GM18519 (cell line): ENCODE measurements at regions not wholly inside any gene's neighbourhood (a gene's known extent, or its start where the extent isn't known, plus 50 kb on each side); places are given as distances from the start of the nearest gene placed in this dataset.
"Not testable (repeated sequence)": the region's sequence is repeated elsewhere in the genome, so short reads cannot be mapped to it uniquely, and the experiment has no call there.

Source experiments
- ATAC-seq: cut with Tn5 transposase; IDR thresholded peaks from one replicate; pipeline ENCODE4 v1.9.1; 2021; ENCODE audit warnings: mild to moderate bottlenecking, moderate library complexity; ENCODE audit not compliant: unreplicated experiment, low FRiP score

DNA sequence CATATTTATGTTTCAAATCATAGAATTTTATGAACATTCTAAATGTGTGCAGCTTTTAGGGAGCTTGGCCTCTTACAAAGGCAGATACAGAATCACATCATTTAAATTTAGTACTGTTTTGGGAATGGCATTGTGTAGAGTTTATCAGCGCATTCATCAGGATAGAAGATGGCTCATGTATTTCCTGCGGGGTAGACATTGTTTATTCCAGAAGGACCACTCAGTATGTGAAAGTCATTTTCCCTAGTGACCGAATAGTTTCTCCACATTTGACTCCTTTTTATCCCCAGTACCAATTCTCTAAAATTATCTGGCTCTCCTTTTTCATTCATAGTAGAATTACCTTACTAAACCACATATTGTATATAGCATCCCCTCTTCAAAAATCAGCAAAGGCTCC is 981.9 kb upstream of the ADGRL4 start:
- ATAC-seq: no peak

DNA sequence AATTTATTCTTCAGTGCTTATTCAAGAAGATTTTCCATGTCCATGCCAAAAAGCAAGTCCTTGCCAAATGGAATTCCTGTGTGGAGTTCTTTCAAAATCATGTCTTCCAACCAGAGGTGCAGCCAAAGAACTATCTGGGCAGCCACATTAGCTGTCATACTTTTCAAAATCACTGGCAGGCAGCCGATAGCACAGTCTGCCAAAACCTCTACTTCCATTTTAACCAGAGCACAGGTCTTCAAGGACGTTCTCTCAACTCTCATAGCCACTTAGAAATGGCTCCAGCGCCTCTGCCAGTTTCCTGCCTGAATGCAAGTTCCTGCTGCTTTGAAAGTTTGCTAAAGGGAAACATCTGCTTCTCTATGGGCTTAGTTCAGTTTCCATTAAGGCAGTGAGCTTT is 975.7 kb upstream of the ADGRL4 start:
- ATAC-seq: no peak

- no peak for ATAC-seq
Observed at GRCh38 chr1:79981481-79981880, 975.0 kb upstream of the ADGRL4 start.

DNA sequence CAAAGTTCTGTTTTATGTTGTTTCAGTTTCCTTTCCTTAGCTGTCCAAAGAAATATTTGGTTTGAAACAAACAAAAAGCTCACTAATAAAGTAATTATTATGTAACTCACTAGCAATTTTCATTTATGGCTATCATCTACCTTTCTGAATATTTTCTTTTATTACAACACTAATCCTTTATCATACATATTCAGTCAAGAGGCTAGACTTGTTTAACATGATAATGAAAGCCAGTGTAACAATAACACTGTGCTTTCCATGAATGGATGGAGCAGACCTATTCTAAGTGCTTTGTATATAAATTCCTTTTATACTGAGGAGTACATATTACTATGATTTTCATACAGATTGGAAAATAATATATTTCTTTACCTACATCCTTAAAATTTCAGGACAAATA is 972.8 kb upstream of the ADGRL4 start:
- no peak for ATAC-seq

GRCh38 chr1:79976287-79976686 is 969.8 kb upstream of the ADGRL4 start:
- ATAC-seq: no peak

- no peak for ATAC-seq
Observed at GRCh38 chr1:79974659-79975058, 968.1 kb upstream of the ADGRL4 start.

GRCh38 chr1:79969886-79970285 is 963.4 kb upstream of the ADGRL4 start:
- ATAC-seq: no peak

DNA sequence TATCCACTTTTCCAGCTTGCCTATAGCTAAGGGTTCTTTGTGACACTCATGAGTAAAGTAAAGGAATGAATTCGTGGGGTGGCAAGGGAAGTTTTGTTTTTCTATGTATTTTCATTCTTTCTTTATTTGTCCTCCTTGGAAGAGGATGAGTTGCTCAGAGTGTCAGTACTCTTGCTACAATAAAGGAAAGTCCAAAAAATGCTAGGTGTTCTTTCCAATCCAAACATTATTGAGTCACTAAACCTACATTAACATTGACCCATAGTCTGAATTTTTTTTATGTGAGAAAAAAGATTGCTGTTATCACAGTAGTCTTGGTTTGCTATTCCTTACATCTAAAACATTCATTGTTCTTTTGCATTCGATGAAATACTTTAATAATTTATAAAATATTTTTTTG is 959.9 kb upstream of the ADGRL4 start:
- ATAC-seq: no peak

DNA sequence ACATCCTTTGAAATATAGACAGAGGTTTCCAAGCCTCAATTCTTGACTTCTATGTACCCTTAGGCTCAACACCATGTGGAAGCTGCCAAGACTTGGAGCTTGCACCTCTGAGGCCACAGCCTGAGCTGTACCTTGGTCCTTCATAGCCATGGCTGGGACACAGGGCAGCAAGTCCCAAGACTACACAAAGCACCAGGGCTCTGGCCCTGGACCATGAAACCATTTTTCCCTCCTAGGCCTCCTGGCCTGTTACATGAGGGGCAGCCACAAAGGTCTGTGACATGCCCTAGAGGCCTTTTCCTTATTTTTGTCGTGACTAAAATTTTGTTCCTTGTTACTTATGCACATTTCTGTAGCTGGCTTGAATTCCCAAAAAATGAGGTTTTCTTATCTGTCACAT is 953.1 kb upstream of the ADGRL4 start:
- ATAC-seq: no peak

DNA sequence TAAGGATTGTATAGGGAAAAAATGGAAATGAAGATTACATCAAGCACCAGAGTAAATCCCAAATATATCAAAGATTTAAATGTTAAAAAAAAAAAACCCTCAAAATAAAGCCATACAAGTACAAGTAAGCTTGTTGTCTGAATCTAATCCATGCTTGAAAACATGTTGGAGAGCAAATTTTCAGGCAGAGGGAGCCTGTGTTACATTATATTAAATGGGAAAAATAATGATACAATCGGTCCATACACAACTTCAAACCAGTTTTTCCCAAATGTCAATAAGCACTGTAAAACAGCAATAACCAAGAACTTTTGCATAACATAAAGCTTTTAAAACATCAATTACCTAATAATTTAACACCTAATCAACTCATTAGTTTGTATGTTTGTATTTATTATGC is 949.4 kb upstream of the ADGRL4 start:
- no peak for ATAC-seq

DNA sequence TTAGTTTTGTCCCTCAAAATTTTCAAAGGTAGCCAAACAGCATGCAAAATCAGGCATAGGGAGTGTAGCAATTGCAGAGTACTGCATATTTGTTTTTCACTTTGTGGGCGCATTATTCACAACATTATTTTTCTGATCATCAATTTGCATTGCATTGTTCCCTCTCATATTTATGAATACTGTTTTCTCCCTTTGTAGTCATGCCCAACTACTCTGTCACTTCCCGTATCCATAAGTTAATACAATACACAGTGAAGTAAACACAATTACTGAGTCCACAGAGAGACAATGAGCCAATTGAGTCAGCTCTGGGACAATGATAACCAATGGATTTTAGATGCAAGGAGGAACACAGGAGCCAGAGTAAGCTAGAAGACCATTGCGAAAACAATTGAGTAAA is 944.0 kb upstream of the ADGRL4 start:
- no peak for ATAC-seq

- ATAC-seq: no peak
Observed at GRCh38 chr1:79945391-79945790, 938.9 kb upstream of the ADGRL4 start.

DNA sequence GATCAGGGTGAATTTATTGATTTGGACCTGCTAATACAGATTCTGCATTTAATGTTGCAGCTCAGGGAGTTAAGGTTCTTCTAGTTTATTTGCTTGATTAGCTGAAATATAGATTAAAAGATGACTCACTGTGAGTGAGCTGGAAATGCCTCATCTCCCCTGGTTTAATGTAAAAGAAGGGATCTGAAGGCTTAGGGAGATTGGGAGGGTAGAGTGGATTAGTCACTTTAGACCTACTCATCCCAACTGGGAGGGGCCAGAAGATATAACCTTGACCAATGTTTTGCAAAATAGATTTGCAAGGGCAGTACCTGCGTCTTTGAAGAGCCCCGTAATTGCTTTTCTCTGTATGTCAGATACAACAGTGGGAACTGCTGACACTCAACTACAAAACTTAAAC is 922.8 kb upstream of the ADGRL4 start:
- no peak for ATAC-seq

DNA sequence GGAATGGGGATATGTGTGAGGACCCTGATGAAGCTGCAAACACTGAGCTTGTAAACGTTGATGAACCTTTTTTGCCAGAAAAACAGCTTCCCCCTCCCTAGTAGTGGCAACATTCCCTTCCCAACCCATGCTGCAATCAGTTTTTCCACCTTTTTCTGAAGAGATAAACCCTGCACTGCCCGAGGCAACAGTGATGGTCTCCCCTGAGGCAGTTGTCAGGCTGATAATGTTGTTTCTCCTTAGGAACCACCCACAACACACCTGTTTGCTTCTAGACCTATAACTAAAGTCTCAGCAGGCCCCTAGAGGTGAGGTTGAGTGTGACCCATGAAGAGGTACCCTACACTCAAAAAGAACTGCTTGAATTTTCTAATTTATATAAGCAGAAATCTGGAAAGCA is 922.4 kb upstream of the ADGRL4 start:
- ATAC-seq: no peak

DNA sequence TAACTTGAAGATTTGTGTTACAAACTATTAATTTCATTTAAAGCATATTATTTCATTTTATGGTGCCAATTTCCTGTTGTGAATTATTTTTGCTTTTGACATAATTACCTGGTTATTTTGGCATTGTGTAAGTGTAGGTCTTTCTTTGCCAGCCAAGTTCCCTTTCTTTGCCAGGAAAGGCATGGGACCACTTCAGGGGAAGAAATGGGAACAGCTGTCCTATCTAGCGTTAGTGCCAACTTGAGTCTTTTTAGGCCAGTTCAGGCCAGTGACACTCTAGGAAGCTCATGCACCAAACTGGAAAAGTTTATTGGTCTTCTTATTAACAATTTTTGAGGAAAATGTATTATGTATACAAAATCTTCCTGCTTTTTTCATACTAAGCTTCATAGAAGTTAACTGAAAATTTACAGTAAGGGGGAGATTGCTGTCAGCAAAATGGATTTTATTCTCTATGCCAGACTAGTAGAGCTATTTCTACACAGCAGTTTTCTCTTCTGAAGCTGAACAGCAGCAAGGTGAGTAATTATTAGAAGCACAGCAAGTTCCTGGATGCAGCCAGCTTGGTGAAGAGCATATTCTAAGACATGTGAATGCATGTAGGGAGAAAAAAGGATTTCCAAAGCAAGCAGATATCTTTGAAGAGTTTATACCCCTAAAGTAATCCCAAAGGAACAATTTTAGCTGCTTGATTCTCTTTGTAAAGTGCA is 914.6 kb upstream of the ADGRL4 start:
- no peak for ATAC-seq

- ATAC-seq: no peak
Observed at GRCh38 chr1:79914896-79915295, 908.4 kb upstream of the ADGRL4 start.

GRCh38 chr1:79912813-79913212 is 906.3 kb upstream of the ADGRL4 start:
- no peak for ATAC-seq

- ATAC-seq: no peak
Observed at GRCh38 chr1:79903321-79903720, 896.8 kb upstream of the ADGRL4 start.

DNA sequence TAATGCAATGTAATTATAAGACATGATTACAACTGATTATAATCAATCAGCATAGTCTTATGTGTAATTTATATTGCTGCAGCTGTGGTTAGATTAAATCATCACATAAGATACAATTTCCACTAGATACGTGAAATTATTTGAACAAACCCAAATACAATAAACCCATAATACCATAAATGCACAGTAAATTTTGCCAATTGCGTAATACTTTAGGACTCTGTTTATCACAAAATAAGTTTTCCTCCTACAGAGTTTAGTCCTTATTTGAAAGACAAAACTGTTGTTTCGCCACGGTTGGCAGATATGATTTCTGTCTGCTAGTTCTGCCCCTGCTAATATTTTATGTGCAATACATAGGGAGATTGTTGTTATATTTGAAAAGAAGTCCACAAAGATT is 895.9 kb upstream of the ADGRL4 start:
- no peak for ATAC-seq

DNA sequence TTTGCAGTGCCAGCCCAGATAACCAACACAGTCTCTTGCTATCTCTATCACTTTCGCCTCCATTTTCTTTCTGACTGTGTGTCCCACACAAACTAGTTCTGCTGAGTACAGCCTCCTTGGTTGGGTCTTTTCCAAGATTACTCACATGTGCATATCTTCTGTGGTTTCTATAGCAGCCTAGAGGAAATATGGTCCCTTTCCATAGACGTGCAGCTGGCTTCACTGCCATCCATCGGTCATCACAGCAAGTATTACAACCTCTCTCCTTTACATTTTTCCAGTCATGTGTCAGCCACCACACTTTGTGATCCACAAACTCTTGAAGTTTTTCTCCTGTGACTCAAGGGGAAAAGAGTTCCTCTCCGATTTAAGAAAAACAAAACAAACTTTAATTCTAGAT is 893.4 kb upstream of the ADGRL4 start:
- ATAC-seq: no peak

- ATAC-seq: no peak
Observed at GRCh38 chr1:79896140-79896539, 889.6 kb upstream of the ADGRL4 start.

- no peak for ATAC-seq
Observed at GRCh38 chr1:79895573-79895972, 889.0 kb upstream of the ADGRL4 start.

DNA sequence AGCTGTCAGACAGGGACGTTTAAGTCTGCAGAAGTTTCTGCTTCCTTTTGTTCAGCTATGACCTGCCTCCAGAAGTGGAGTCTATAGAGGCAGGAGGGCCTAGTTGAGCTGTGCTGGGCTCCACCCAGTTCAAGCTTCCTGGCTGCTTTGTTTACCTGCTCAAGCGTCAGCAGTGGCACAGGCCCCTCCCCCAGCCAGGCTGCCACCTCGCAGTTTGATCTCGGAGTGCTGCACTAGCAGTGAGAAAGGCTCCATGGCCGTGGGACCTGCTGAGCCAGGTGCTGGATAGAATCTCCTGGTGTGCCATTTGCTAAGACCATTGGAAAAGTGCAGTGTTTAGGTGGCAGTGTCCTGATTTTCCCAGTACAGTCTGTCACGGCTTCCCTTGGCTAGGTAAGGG is 887.6 kb upstream of the ADGRL4 start:
- ATAC-seq: not testable (repeated sequence)
